Gastroesophageal sphincter (tissue), 3 donors: ENCODE measurements at regions not wholly inside any gene's neighbourhood (a gene's known extent, or its start where the extent isn't known, plus 50 kb on each side); places are given as distances from the start of the nearest gene placed in this dataset.

ENCODE experiments used
- EP300 ChIP-seq: sonication (generic); formaldehyde crosslinking; IDR thresholded peaks from one replicate; pipeline ENCODE4 v1.6.1; 2017; ENCODE audit warnings: antibody characterized with exemption, mild to moderate bottlenecking
- POLR2A ChIP-seq, 2 donors: fragments of 450-650 bp; IDR thresholded peaks; one replicate each; pipeline ENCODE4 v1.6.1; 2017; ENCODE audit warnings: antibody characterized with exemption in 2 of 2, mild to moderate bottlenecking in 2 of 2, moderate library complexity in 1 of 2
- POLR2AphosphoS5 ChIP-seq: sonication (generic); formaldehyde crosslinking; IDR thresholded peaks from one replicate; pipeline ENCODE4 v1.6.1; 2017; ENCODE audit warnings: antibody characterized with exemption
- TF ChIP-seq, protein P1 (sequence below), 4 experiments: fragments of 200-600 bp in 2 of 4; fragments of 450-650 bp in 2 of 4; sonication (generic) in 1 of 4; IDR thresholded peaks; one replicate each; pipeline ENCODE4 v1.5.1; 2017 to 2019; ENCODE audit warnings: antibody characterized with exemption in 4 of 4, mild to moderate bottlenecking in 2 of 4, moderate library complexity in 2 of 4

GRCh38 chr9:87002517-87002916, 55.2 kb upstream of the GAS1 start:
- TF ChIP-seq POLR2A (IDR thresholded peaks at IDR 0.05) = no peak
- TF ChIP-seq, protein P1, sequence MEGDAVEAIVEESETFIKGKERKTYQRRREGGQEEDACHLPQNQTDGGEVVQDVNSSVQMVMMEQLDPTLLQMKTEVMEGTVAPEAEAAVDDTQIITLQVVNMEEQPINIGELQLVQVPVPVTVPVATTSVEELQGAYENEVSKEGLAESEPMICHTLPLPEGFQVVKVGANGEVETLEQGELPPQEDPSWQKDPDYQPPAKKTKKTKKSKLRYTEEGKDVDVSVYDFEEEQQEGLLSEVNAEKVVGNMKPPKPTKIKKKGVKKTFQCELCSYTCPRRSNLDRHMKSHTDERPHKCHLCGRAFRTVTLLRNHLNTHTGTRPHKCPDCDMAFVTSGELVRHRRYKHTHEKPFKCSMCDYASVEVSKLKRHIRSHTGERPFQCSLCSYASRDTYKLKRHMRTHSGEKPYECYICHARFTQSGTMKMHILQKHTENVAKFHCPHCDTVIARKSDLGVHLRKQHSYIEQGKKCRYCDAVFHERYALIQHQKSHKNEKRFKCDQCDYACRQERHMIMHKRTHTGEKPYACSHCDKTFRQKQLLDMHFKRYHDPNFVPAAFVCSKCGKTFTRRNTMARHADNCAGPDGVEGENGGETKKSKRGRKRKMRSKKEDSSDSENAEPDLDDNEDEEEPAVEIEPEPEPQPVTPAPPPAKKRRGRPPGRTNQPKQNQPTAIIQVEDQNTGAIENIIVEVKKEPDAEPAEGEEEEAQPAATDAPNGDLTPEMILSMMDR (IDR thresholded peaks at IDR 0.05) = no peak
- no peak for TF ChIP-seq EP300
- no peak for TF ChIP-seq POLR2AphosphoS5
